GM23338 (cell line): ENCODE measurements at regions not wholly inside any gene's neighbourhood (a gene's known extent, or its start where the extent isn't known, plus 50 kb on each side); places are given as distances from the start of the nearest gene placed in this dataset.

Experiments
- CREB1 ChIP-seq: fragments of 250-450 bp; sonication (Bioruptor Pico); IDR thresholded peaks from 2 replicates; pipeline ENCODE4 v1.5.0; 2020; ENCODE audit warnings: low read depth, mild to moderate bottlenecking, moderate library complexity
- EZH2 ChIP-seq: fragments of 200-600 bp; sonication (generic); IDR thresholded peaks from one replicate; pipeline ENCODE4 v1.8.0; 2017; ENCODE audit warnings: antibody characterized with exemption, mild to moderate bottlenecking, low read depth; ENCODE audit not compliant: unreplicated experiment
- EZH2phosphoT487 ChIP-seq: fragments of 200-600 bp; sonication (generic); IDR thresholded peaks from one replicate; pipeline ENCODE4 v1.8.1; 2018; ENCODE audit warnings: antibody characterized with exemption; ENCODE audit not compliant: unreplicated experiment
- JUNB ChIP-seq: IDR thresholded peaks from one replicate; pipeline ENCODE4 v1.6.1; 2016; ENCODE audit warnings: antibody characterized with exemption; ENCODE audit not compliant: unreplicated experiment
- POLR2AphosphoS5 ChIP-seq: IDR thresholded peaks from 2 replicates; pipeline ENCODE4 v1.6.1; 2016; ENCODE audit warnings: antibody characterized with exemption, low read depth
- STAT1 ChIP-seq: IDR thresholded peaks from one replicate; pipeline ENCODE4 v1.6.1; 2016; ENCODE audit warnings: antibody characterized with exemption; ENCODE audit not compliant: unreplicated experiment
- ZNF331 ChIP-seq: fragments of 250-450 bp; sonication (Bioruptor Pico); IDR thresholded peaks from 2 replicates; pipeline ENCODE4 v1.5.0; 2020; ENCODE audit warnings: low read depth, mild to moderate bottlenecking, moderate library complexity
- TF ChIP-seq, protein P1 (sequence below), 2 experiments: fragments of 200-600 bp in 1 of 2; sonication (generic) in 1 of 2; conservative IDR thresholded peaks; 2 replicates each; pipeline versions ENCODE4 v1.5.1 to v1.6.1; 2016 to 2017; ENCODE audit warnings: antibody characterized with exemption in 2 of 2, low read depth in 2 of 2, mild to moderate bottlenecking in 2 of 2, moderate library complexity in 1 of 2
- TF ChIP-seq, protein P2 (sequence below): IDR thresholded peaks from one replicate; pipeline ENCODE4 v1.6.1; 2018; ENCODE audit warnings: antibody characterized with exemption; ENCODE audit not compliant: unreplicated experiment
- TF ChIP-seq, protein P3 (sequence below): fragments of 250-450 bp; sonication (Bioruptor Pico); IDR thresholded peaks from 2 replicates; pipeline ENCODE4 v1.5.0; 2020; ENCODE audit warnings: mild to moderate bottlenecking, moderate library complexity
- TF ChIP-seq, protein P4 (sequence below): IDR thresholded peaks from 2 replicates; pipeline ENCODE4 v1.6.1; 2016; ENCODE audit warnings: antibody characterized with exemption

- no peak for TF ChIP-seq EZH2
- TF ChIP-seq, protein P1, sequence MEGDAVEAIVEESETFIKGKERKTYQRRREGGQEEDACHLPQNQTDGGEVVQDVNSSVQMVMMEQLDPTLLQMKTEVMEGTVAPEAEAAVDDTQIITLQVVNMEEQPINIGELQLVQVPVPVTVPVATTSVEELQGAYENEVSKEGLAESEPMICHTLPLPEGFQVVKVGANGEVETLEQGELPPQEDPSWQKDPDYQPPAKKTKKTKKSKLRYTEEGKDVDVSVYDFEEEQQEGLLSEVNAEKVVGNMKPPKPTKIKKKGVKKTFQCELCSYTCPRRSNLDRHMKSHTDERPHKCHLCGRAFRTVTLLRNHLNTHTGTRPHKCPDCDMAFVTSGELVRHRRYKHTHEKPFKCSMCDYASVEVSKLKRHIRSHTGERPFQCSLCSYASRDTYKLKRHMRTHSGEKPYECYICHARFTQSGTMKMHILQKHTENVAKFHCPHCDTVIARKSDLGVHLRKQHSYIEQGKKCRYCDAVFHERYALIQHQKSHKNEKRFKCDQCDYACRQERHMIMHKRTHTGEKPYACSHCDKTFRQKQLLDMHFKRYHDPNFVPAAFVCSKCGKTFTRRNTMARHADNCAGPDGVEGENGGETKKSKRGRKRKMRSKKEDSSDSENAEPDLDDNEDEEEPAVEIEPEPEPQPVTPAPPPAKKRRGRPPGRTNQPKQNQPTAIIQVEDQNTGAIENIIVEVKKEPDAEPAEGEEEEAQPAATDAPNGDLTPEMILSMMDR (conservative IDR thresholded peaks at IDR 0.05; ENCODE audit: low read depth in 2 of 2): no peak
- TF ChIP-seq, protein P2, sequence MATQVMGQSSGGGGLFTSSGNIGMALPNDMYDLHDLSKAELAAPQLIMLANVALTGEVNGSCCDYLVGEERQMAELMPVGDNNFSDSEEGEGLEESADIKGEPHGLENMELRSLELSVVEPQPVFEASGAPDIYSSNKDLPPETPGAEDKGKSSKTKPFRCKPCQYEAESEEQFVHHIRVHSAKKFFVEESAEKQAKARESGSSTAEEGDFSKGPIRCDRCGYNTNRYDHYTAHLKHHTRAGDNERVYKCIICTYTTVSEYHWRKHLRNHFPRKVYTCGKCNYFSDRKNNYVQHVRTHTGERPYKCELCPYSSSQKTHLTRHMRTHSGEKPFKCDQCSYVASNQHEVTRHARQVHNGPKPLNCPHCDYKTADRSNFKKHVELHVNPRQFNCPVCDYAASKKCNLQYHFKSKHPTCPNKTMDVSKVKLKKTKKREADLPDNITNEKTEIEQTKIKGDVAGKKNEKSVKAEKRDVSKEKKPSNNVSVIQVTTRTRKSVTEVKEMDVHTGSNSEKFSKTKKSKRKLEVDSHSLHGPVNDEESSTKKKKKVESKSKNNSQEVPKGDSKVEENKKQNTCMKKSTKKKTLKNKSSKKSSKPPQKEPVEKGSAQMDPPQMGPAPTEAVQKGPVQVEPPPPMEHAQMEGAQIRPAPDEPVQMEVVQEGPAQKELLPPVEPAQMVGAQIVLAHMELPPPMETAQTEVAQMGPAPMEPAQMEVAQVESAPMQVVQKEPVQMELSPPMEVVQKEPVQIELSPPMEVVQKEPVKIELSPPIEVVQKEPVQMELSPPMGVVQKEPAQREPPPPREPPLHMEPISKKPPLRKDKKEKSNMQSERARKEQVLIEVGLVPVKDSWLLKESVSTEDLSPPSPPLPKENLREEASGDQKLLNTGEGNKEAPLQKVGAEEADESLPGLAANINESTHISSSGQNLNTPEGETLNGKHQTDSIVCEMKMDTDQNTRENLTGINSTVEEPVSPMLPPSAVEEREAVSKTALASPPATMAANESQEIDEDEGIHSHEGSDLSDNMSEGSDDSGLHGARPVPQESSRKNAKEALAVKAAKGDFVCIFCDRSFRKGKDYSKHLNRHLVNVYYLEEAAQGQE: no peak
- TF ChIP-seq CREB1 (CRISPR knock-in tag): no peak
- no peak for TF ChIP-seq EZH2phosphoT487
- TF ChIP-seq POLR2AphosphoS5: no peak
- no peak for TF ChIP-seq ZNF331 (CRISPR knock-in tag)
- no peak for TF ChIP-seq JUNB
- TF ChIP-seq, protein P3, sequence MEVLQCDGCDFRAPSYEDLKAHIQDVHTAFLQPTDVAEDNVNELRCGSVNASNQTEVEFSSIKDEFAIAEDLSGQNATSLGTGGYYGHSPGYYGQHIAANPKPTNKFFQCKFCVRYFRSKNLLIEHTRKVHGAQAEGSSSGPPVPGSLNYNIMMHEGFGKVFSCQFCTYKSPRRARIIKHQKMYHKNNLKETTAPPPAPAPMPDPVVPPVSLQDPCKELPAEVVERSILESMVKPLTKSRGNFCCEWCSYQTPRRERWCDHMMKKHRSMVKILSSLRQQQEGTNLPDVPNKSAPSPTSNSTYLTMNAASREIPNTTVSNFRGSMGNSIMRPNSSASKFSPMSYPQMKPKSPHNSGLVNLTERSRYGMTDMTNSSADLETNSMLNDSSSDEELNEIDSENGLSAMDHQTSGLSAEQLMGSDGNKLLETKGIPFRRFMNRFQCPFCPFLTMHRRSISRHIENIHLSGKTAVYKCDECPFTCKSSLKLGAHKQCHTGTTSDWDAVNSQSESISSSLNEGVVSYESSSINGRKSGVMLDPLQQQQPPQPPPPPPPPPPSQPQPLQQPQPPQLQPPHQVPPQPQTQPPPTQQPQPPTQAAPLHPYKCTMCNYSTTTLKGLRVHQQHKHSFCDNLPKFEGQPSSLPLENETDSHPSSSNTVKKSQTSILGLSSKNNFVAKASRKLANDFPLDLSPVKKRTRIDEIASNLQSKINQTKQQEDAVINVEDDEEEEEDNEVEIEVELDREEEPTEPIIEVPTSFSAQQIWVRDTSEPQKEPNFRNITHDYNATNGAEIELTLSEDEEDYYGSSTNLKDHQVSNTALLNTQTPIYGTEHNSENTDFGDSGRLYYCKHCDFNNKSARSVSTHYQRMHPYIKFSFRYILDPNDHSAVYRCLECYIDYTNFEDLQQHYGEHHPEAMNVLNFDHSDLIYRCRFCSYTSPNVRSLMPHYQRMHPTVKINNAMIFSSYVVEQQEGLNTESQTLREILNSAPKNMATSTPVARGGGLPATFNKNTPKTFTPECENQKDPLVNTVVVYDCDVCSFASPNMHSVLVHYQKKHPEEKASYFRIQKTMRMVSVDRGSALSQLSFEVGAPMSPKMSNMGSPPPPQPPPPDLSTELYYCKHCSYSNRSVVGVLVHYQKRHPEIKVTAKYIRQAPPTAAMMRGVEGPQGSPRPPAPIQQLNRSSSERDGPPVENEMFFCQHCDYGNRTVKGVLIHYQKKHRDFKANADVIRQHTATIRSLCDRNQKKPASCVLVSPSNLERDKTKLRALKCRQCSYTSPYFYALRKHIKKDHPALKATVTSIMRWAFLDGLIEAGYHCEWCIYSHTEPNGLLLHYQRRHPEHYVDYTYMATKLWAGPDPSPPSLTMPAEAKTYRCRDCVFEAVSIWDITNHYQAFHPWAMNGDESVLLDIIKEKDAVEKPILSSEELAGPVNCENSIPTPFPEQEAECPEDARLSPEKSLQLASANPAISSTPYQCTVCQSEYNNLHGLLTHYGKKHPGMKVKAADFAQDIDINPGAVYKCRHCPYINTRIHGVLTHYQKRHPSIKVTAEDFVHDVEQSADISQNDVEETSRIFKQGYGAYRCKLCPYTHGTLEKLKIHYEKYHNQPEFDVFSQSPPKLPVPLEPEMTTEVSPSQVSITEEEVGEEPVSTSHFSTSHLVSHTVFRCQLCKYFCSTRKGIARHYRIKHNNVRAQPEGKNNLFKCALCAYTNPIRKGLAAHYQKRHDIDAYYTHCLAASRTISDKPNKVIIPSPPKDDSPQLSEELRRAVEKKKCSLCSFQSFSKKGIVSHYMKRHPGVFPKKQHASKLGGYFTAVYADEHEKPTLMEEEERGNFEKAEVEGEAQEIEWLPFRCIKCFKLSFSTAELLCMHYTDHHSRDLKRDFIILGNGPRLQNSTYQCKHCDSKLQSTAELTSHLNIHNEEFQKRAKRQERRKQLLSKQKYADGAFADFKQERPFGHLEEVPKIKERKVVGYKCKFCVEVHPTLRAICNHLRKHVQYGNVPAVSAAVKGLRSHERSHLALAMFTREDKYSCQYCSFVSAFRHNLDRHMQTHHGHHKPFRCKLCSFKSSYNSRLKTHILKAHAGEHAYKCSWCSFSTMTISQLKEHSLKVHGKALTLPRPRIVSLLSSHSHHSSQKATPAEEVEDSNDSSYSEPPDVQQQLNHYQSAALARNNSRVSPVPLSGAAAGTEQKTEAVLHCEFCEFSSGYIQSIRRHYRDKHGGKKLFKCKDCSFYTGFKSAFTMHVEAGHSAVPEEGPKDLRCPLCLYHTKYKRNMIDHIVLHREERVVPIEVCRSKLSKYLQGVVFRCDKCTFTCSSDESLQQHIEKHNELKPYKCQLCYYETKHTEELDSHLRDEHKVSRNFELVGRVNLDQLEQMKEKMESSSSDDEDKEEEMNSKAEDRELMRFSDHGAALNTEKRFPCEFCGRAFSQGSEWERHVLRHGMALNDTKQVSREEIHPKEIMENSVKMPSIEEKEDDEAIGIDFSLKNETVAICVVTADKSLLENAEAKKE (CRISPR knock-in tag): no peak
- TF ChIP-seq, protein P4, sequence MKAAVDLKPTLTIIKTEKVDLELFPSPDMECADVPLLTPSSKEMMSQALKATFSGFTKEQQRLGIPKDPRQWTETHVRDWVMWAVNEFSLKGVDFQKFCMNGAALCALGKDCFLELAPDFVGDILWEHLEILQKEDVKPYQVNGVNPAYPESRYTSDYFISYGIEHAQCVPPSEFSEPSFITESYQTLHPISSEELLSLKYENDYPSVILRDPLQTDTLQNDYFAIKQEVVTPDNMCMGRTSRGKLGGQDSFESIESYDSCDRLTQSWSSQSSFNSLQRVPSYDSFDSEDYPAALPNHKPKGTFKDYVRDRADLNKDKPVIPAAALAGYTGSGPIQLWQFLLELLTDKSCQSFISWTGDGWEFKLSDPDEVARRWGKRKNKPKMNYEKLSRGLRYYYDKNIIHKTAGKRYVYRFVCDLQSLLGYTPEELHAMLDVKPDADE: no peak
- no peak for TF ChIP-seq STAT1
These were observed 137.7 kb upstream of the MDFIC start for GRCh38 chr7:114784177-114784576.
